22Rv1 (cell line): ENCODE measurements at regions not wholly inside any gene's neighbourhood (a gene's known extent, or its start where the extent isn't known, plus 50 kb on each side); places are given as distances from the start of the nearest gene placed in this dataset.

Experiments used
- H3K27ac ChIP-seq: fragments of 450-650 bp; 2 replicates; pipeline ENCODE4 v1.5.1; 2017
- CTCF ChIP-seq: fragments of 450-650 bp; IDR thresholded peaks from 2 replicates; pipeline ENCODE4 v1.5.1; 2017; ENCODE audit warnings: mild to moderate bottlenecking
- ZFX ChIP-seq: fragments of 450-650 bp; IDR thresholded peaks from 2 replicates; pipeline ENCODE4 v1.6.1; 2017; ENCODE audit warnings: antibody characterized with exemption, borderline replicate concordance

- TF ChIP-seq ZFX = no peak
- TF ChIP-seq CTCF = no peak
- no peak overlapping the region for H3K27ac ChIP-seq
Measured at GRCh38 chr1:5758859-5759578, 233.2 kb downstream of the NPHP4 start.

GRCh38 chr1:5758000-5758858, 234.0 kb downstream of the NPHP4 start:
- no peak for TF ChIP-seq ZFX
- TF ChIP-seq CTCF = no peak
- H3K27ac ChIP-seq = no peak overlapping the region

GRCh38 chr1:5757187-5757805, 234.9 kb downstream of the NPHP4 start:
- H3K27ac ChIP-seq = no peak overlapping the region
- TF ChIP-seq CTCF = no peak
- TF ChIP-seq ZFX = no peak

DNA sequence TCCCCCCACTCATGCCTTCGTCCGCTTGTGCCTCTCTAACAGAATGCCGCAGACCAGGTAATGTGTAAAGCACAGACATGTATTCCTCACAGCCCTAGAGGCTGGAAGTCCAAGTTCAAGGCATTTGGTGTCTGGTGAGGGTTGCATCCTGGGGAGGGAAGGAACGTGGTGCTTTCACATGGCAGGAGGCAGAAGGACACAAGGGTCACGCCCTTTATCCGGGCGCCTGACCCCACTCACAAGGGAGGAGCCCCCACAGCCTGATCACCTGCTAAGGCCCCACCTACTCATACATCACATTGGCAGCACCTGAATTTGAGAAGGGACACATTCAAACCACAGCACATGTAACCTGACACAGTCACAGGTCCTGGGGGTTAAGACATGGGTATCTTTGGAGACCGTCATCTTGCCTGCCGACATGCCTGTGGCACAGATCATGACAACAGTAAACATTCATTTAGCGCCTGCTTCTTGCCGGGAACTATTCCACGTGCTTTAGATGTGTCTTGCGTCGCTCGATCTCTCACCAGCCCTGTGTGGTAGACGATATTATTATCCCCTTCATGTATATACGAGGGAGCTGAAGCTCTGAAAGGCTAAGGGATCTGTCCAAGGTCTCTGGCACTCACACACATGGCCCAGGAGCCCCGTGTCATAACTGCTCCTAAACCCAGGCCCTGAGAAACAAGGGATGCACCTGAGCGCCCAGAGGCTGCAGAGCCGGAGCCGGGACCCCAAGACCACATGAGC, 235.6 kb downstream of the NPHP4 start:
- H3K27ac ChIP-seq = no peak overlapping the region
- TF ChIP-seq CTCF = no peak

- no peak overlapping the region for H3K27ac ChIP-seq
- TF ChIP-seq ZFX (no peak), CTCF (no peak)
Measured at GRCh38 chr1:5755552-5756125, 236.6 kb downstream of the NPHP4 start.

GRCh38 chr1:5754817-5755551, 237.2 kb downstream of the NPHP4 start:
- no peak overlapping the region for H3K27ac ChIP-seq
- TF ChIP-seq CTCF (no peak), ZFX (no peak)
